Activated T-helper 1 cell treated with anti-CD3 and anti-CD28 coated beads, Interleukin-2, amount 50 U/mL, for 16 hours (primary cell): ENCODE measurements at regions not wholly inside any gene's neighbourhood (a gene's known extent, or its start where the extent isn't known, plus 50 kb on each side); places are given as distances from the start of the nearest gene placed in this dataset.
A peak's percentile ranks its signal among the peaks of the same experiment; 100 is the strongest.
"Not testable (repeated sequence)": the region's sequence is repeated elsewhere in the genome, so short reads cannot be mapped to it uniquely, and the experiment has no call there.

Experiments used
- DNase-seq, 2 donors: peaks; one replicate each; pipeline ENCODE4 v3.0.0-alpha.2; 2020; ENCODE audit warnings: low read depth in 1 of 2, low spot score in 1 of 2

DNA sequence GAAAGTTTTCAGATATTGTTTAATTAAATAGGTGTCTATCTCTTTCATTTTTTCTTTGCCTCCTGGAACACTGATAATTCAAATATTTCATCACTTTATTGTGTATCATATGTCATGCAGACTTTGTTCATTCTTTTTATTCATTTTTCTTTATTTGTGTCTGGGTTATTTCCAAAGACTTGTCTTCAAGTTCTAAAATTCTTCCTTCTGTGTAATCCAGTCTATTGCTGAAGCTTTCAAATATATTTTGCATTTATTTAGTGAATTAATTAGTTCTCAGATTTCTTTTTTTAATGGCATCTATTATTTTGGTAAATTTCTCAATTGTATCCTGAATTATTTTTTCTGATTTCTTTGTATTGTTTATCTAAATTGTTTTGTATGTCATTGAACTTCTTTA, 70.1 kb downstream of the ZNF330 start:
- no peak for DNase-seq

DNA sequence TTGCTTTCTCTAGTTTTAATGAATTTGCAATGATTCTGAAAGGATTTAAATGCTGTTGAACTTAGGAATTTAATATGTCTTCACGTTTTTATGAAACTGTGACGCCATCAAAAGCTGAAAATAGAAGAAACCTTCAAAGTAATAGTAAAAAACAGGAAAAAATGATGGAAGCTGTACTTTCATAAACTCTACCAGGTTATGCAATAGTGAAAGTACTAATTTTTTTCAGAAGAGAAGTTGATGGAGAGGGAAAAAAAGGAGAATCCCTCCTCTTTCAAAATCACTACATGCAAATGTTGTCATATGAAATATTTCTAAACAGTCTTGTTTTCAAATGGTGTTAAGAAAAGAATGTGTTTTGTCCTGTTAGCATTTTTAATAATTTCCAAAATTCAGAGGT, 73.6 kb downstream of the ZNF330 start:
- DNase-seq = no peak

DNA sequence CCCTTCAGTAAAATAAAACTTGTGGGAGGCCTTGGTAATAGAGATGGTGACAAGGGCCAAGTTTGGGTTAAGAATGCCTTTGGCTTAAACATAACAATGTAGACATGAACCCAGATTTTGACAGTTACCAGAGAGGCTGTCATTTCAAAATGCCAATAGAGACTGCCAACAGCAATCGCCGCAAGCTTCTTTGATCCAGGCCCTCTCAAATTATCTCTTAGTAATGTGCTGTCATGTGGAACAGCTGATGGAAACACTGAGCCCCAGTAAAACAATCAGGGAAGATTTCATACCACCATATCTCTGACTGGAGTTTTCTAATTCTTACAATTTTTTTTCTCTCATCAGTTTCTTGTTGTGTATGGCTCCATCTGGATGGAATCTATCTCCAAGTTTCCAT, 80.5 kb downstream of the ZNF330 start:
- DNase-seq = no peak

DNA sequence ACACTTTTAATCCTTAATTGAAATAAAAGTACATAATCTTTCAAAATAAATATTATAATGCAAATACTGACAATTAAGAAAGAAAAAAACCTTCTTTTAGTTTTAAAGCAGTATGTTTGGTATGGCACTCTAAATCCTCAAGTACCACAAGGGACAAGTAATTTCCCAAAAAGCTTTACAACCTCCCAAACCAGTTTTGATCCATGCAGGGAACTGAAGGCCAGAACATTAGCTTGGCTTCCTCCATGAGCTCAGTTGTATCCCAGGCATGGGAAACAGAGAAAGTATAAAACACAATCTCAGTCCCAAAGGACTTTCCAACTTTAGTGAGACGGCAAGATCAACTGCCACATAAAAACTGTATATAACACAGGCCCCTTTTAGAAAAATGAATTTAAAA, 82.2 kb downstream of the ZNF330 start:
- no peak for DNase-seq

- no peak for DNase-seq
Observed at GRCh38 chr4:141304346-141304745, 83.7 kb downstream of the ZNF330 start.

DNA sequence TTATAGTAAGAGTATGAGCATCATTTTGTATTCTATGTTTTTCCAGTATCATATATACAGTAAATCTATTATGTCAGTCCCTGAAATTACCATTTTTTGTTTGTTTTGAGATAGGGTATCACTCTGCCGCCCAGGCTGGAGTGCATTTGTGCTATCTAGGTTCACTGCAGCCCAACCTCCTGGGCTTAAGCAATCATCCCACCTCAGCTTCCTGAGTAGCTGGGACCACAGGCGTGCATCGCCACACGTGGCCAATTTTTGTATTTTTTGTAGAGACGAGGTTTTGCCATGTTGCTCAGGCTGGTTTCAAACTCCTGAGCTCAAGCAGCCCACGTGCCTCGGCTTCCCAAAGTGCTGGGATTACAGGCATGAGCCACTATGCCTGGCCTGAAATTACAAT, 85.6 kb downstream of the ZNF330 start:
- DNase-seq = no peak

DNA sequence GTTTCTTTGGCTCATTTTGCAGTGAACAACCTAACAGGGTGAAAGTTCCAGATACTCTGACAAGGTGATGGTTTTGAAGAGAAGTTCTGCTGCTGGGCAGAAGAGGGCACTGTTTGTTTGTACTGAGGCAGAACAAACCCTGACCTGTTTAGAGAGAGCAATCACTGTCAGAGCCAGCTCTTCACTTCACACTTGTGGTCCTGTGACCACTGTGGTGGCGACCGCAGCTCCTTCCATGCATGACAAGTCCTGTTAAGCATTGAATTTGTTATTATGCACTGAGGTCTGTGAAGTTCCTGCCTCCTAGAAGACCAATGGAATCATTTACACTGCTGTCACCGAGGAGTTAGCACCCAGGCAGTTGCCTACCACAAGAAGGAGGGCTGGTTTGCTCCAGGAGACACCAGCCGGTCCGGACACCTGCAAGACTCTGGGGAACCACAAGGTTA, 86.6 kb downstream of the ZNF330 start:
- peak; percentile 6 to 20 for DNase-seq

GRCh38 chr4:141309874-141310273, 89.2 kb downstream of the ZNF330 start:
- DNase-seq = no peak

DNA sequence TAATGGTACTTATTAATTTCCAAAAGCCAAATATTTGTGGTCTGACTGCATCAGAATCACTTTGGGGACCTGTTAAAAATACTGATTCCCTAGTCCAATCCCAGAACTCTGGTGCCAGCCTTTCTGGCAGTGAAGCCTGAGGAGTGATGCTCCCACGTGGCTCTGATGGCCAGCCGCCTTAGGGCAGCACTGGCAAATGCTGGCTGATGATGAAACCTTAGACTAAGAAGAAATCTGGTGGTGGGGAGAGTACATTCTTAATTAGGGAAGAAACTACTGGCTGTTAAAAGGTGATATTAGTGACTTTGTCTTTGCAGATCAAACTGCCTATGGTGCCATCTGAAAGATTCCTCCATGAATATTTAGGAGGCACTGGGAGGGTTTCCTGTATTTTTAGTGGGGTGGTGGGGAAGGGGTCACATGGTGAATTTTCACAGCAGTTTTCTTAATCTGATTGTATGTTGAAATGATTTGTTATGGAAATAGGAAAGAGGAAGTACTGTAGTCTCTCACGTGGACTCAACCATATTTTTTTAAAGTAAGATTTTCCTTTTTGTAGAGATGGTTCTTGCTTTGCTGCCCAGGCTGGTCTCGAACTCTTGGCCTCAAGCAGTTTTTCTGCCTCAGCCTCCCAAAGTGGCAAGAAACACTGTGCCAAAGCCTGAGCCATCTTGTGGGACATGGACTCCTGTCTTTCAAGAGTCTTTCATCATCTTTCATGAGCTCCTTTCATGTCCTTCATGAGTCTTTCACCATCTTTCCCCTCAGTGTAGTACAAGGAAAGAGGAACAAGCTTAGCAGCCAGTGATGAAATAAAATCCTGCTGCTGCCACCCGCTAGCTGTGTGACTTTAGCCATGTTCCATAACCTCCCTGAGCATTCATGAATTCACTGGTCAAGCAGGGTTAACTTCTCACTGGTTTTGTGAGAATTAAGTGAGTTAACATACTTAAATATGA, 90.8 kb downstream of the ZNF330 start:
- DNase-seq = no peak

GRCh38 chr4:141314627-141315026, 93.9 kb downstream of the ZNF330 start:
- no peak for DNase-seq

GRCh38 chr4:141328560-141329173, 108.0 kb downstream of the ZNF330 start:
- no peak for DNase-seq

GRCh38 chr4:141329174-141329569, 108.5 kb downstream of the ZNF330 start:
- DNase-seq = no peak

DNA sequence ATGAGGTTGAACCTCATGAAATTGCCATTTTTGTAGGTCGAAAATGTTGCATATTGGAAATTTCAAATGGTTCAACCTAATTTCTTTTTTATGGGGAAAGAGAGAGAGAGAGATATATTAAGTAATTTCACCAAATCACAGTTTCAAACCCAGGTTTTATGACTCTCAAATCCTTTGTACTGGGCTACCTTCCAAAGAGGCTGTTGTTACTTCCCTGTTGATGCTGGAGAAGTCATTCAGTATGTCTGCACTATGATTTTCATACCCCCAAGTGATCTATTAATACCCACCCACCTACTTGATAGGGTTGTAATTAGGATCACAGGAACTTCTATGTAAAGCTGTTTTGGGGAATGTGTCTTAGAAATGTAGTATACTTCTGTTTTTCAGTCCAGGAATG, 109.9 kb downstream of the ZNF330 start:
- DNase-seq = no peak

- DNase-seq = no peak
Observed at GRCh38 chr4:141331534-141332358, 111.1 kb downstream of the ZNF330 start.

GRCh38 chr4:141332359-141333181, 111.9 kb downstream of the ZNF330 start:
- DNase-seq = not testable (repeated sequence)

GRCh38 chr4:141333456-141334230, 112.9 kb downstream of the ZNF330 start:
- not testable (repeated sequence) for DNase-seq

GRCh38 chr4:141335166-141335565, 114.5 kb downstream of the ZNF330 start:
- no peak for DNase-seq

DNA sequence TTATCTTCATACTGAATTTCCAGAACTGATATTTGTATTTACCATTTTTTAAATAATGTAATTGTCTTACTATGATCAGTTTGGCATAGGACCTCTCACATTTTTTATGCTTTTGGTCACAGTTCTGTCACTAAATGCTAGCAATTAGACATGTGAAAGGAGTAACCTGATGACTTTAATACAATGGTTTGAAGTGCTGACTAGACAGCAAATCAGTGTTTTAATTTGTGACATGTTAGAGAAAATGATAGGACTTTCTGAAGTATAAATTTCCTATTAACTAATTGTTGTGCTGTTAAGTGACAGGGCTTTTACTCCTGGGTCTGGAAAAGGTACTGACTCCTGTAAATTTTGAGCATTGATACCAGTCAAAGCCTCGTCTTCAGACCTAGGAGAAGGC, 117.5 kb downstream of the ZNF330 start:
- no peak for DNase-seq

DNA sequence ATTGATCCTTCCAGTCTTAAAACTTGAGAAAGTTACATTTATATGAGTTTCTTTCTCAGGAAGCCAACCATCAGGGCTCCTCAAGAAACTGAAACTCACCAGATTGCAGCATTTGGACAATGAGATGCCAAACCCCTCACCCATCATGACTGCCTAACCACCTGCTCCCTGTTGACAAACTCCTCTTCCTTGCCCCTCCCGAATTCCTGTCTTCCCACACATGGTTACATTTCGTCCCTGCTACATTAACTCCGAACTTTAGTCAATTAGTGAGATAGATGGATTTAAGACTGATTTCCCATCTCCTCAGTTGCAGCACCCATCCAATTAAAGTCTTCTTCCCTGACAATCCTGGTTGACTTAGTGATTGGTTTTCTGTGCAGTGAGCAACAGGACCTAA, 118.7 kb downstream of the ZNF330 start:
- DNase-seq = no peak

DNA sequence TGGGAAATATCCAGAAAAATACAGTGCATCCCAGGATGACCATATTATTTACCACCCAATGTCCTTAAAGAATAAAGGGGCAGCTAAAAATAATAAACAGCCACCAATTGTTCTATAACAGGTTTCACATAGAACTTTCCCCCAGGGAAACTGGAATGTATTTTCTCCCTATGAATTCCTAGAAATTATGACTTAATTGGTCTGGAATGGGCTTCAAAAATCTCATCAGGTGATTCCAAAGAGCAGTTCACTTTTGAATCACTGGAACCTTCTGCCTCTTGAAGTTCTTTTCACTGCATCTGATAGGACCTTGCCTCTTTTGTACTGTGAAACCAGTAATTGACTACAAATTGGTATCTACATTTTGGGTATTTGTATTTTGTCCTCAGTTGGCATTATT, 119.3 kb downstream of the ZNF330 start:
- DNase-seq = no peak
